Lung (tissue), 11 donors: ENCODE measurements at regions not wholly inside any gene's neighbourhood (a gene's known extent, or its start where the extent isn't known, plus 50 kb on each side); places are given as distances from the start of the nearest gene placed in this dataset.

Experiments
- ATAC-seq: fragments of 200-7000 bp; cut with Tn5 transposase; one replicate; pipeline ENCODE4 v1.9.1; 2020; ENCODE audit warnings: moderate number of reproducible peaks; ENCODE audit not compliant: insufficient read depth, low FRiP score
- DNase-seq, 3 donors: peaks; one replicate each; pipeline ENCODE4 v3.0.0-alpha.2; 2013 to 2017
- H3K27ac ChIP-seq, 2 donors: one replicate each; pipeline ENCODE4 v1.5.1; 2013; ENCODE audit warnings: mild to moderate bottlenecking in 2 of 2, moderate library complexity in 2 of 2, control low read depth in 1 of 2, inconsistent platforms in 1 of 2, low read depth in 1 of 2, low read length in 1 of 2
- H3K27me3 ChIP-seq, 3 donors: one replicate each; pipeline ENCODE4 v1.5.1; 2013; ENCODE audit warnings: low read length in 2 of 3; ENCODE audit not compliant: control insufficient read depth in 3 of 3, insufficient read depth in 3 of 3
- H3K36me3 ChIP-seq, 4 donors: one replicate each; pipeline ENCODE4 v1.5.1; 2013; ENCODE audit warnings: low read length in 4 of 4, mild to moderate bottlenecking in 1 of 4, moderate library complexity in 1 of 4; ENCODE audit not compliant: control insufficient read depth in 4 of 4, insufficient read depth in 4 of 4
- H3K4me1 ChIP-seq, 5 donors: one replicate each; pipeline ENCODE4 v1.5.1; 2013; ENCODE audit warnings: low read length in 5 of 5, mild to moderate bottlenecking in 2 of 5, moderate library complexity in 1 of 5; ENCODE audit not compliant: control insufficient read depth in 5 of 5, insufficient read depth in 5 of 5
- H3K4me3 ChIP-seq: one replicate; pipeline ENCODE4 v1.5.1; 2013; ENCODE audit warnings: mild to moderate bottlenecking, control low read depth, moderate library complexity
- H3K9ac ChIP-seq, 2 donors: one replicate each; pipeline ENCODE4 v1.5.1; 2013; ENCODE audit warnings: low read length in 2 of 2, control low read depth in 1 of 2; ENCODE audit not compliant: insufficient read depth in 1 of 2
- H3K9me3 ChIP-seq, 4 donors: one replicate each; pipeline ENCODE4 v1.5.1; 2013; ENCODE audit warnings: low read length in 3 of 4, mild to moderate bottlenecking in 1 of 4, moderate library complexity in 1 of 4; ENCODE audit not compliant: control insufficient read depth in 4 of 4, insufficient read depth in 3 of 4
- WGBS, 2 donors: extraction: QIAGEN DNeasy Blood & Tissue Kit; methylation state at CpG; one replicate each; pipeline ENCODE4 v1.1.7; 2013; 5-methylcytosine and 5-hydroxymethylcytosine counted together
- TF ChIP-seq, protein P1 (sequence below): IDR thresholded peaks from 2 replicates; pipeline ENCODE4 v1.5.1; 2012; ENCODE audit warnings: mild to moderate bottlenecking; ENCODE audit errors: control extremely low read depth, extremely low read depth
- donor health status: control.
- donor health status: control.
- donor health status: Bipolar disorder and iron deficiency.
- donor health status: healthy.
- donor health status: DM: yes; HTN: yes; CAD: no.

DNA sequence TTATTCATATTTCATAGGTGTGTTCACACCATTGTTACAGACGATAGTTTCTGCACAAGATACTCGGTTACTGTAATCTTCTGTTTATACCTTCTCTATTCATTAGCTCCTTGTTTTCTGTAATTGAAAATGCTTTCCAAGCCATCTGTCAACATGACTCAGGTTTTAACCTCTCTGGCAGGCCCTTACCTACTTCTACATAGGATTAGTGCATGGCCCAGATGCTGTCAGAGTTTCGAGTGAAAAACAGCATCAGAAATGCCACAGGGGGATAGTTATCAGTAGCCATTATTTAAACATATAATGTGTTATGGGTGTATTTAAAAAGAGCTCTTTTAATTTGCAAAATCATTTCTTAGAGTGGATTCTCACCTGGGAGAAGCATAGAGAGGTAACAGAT is 596.4 kb downstream of the FBXO15 start:
- Histone ChIP-seq H3K4me1 (no peaks in the 10 kb centered on the region), H3K36me3 (no peaks in the 10 kb centered on the region), H3K4me3 (no peak overlapping the region), H3K27ac (no peak overlapping the region), H3K9ac (no peak overlapping the region), H3K27me3 (no peaks in the 10 kb centered on the region), H3K9me3 (no peaks in the 10 kb centered on the region)
- DNase-seq (no peak), ATAC-seq (no peak)
- 80 to 83% methylated on average over 3 of the region's 3 CpGs for WGBS, 2 donors
- TF ChIP-seq, protein P1, sequence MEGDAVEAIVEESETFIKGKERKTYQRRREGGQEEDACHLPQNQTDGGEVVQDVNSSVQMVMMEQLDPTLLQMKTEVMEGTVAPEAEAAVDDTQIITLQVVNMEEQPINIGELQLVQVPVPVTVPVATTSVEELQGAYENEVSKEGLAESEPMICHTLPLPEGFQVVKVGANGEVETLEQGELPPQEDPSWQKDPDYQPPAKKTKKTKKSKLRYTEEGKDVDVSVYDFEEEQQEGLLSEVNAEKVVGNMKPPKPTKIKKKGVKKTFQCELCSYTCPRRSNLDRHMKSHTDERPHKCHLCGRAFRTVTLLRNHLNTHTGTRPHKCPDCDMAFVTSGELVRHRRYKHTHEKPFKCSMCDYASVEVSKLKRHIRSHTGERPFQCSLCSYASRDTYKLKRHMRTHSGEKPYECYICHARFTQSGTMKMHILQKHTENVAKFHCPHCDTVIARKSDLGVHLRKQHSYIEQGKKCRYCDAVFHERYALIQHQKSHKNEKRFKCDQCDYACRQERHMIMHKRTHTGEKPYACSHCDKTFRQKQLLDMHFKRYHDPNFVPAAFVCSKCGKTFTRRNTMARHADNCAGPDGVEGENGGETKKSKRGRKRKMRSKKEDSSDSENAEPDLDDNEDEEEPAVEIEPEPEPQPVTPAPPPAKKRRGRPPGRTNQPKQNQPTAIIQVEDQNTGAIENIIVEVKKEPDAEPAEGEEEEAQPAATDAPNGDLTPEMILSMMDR: no peak

DNA sequence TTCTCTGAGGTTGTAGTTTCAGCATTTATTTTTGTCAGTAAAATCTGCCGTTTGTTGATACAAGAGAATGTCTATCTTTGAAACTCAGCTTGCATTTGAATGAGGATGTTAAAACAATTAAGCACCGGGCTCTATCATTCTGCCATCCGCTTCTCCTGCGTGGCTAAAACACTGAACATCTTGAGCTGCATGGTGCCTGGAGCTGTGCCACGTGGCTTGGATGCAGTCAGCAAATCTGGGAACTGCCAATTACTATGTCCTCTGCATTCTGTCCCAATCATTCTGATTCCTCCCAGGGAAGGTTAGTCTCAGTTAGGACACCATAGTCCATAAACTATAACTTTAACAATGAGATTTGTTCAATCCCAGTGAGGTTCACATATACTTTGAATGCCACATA is 598.4 kb downstream of the FBXO15 start:
- Histone ChIP-seq H3K27ac (no peak overlapping the region), H3K4me3 (no peak overlapping the region), H3K9ac (no peak overlapping the region), H3K27me3 (no peaks in the 10 kb centered on the region), H3K36me3 (no peaks in the 10 kb centered on the region), H3K9me3 (no peaks in the 10 kb centered on the region), H3K4me1 (no peaks in the 10 kb centered on the region)
- DNase-seq: peak in 1 of 3 donors; percentile 6
- no peak for ATAC-seq
- TF ChIP-seq, protein P1: no peak
- 53 to 71% methylated on average over 5 of the region's 5 CpGs for WGBS, 2 donors

DNA sequence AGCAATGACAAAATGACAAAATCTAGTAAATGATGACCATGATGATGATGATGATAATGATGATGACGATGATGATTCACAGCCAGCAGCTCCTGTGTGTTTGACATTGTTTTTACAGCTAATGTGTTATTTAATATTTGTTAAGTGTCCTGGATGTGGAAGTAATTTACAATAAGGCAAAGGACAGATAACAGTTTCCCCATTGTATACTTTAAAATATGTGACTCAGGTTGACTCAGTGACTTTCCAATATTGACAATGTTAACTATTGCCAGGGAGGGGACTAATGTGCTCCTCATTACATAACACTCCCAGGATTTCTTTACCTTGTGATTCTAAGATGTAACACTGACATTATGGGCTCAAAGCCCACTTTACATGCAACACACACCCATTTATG is 602.2 kb downstream of the FBXO15 start:
- H3K4me3 ChIP-seq: no peak overlapping the region
- ATAC-seq (no peak), DNase-seq (no peak)
- 1 to 39% methylated on average over 1 of the region's 1 CpG for WGBS, 2 donors
- H3K36me3 ChIP-seq: no peaks in the 10 kb centered on the region
- no peaks in the 10 kb centered on the region for H3K27me3 ChIP-seq
- H3K27ac ChIP-seq: no peak overlapping the region
- H3K9ac ChIP-seq: no peak overlapping the region
- TF ChIP-seq, protein P1: no peak
- H3K4me1 ChIP-seq: no peaks in the 10 kb centered on the region
- H3K9me3 ChIP-seq: no peaks in the 10 kb centered on the region

DNA sequence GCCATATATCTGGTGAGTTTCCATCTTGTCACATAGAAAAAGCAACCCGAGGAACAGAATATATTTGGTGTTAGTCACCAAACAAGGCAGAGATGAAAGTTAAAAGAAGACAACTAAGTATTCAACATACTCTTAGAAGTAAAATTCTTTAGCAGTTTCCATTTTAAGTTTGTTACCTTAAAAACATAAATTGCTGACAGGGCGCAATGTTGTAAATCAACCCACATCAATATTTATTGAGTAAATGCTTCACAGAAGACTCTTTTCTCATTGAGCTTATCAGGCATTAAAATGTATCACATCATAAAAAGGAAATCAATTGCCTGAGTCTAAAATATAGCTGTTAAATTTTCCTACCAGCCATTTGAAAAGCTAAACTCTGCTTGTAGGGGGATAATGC is 603.0 kb downstream of the FBXO15 start:
- H3K27me3 ChIP-seq: no peaks in the 10 kb centered on the region
- 86 to 87% methylated on average over 2 of the region's 2 CpGs for WGBS, 2 donors
- H3K27ac ChIP-seq: no peak overlapping the region
- H3K4me1 ChIP-seq: no peaks in the 10 kb centered on the region
- DNase-seq: no peak
- H3K9me3 ChIP-seq: no peaks in the 10 kb centered on the region
- no peak overlapping the region for H3K9ac ChIP-seq
- no peak overlapping the region for H3K4me3 ChIP-seq
- no peaks in the 10 kb centered on the region for H3K36me3 ChIP-seq
- TF ChIP-seq, protein P1: no peak
- ATAC-seq: no peak
